Astrocyte (in vitro differentiated cells and primary cell): ENCODE measurements at regions not wholly inside any gene's neighbourhood (a gene's known extent, or its start where the extent isn't known, plus 50 kb on each side); places are given as distances from the start of the nearest gene placed in this dataset.
A peak's percentile ranks its signal among the peaks of the same experiment; 100 is the strongest.

ENCODE experiments used
- DNase-seq: peaks from one replicate; pipeline ENCODE4 v3.0.0-alpha.2; 2010; ENCODE audit warnings: low read depth
- FAIRE-seq: peaks from 2 replicates; lab custom pipeline; 2011; peaks lifted over from hg19 to GRCh38; lab: Jason Lieb, UNC
- H2AFZ ChIP-seq: 2 replicates; pipeline ENCODE4 v1.6.0; 2012; ENCODE audit warnings: low read depth, low read length, inconsistent platforms
- H3K27ac ChIP-seq: 2 replicates; pipeline ENCODE4 v1.5.1; 2011; ENCODE audit warnings: low read depth, low read length, inconsistent platforms
- H3K27me3 ChIP-seq: 2 replicates; pipeline ENCODE4 v1.6.0; 2011; ENCODE audit warnings: low read length, inconsistent platforms; ENCODE audit not compliant: insufficient read depth
- H3K36me3 ChIP-seq: 2 replicates; pipeline ENCODE4 v1.5.1; 2011; ENCODE audit warnings: low read length, inconsistent platforms; ENCODE audit not compliant: insufficient read depth
- H3K4me1 ChIP-seq: 2 replicates; pipeline ENCODE4 v1.5.1; 2011; ENCODE audit warnings: low read length, inconsistent platforms; ENCODE audit not compliant: insufficient read depth
- H3K4me2 ChIP-seq: 2 replicates; pipeline ENCODE4 v1.6.0; 2012; ENCODE audit warnings: low read length, inconsistent platforms
- H3K4me3 ChIP-seq: 2 replicates; pipeline ENCODE4 v1.5.1; 2011; ENCODE audit warnings: low read depth, mild to moderate bottlenecking, low read length, inconsistent platforms; ENCODE audit not compliant: insufficient read depth
- H3K79me2 ChIP-seq: 2 replicates; pipeline ENCODE4 v1.6.0; 2012; ENCODE audit warnings: mild to moderate bottlenecking, low read length, inconsistent platforms; ENCODE audit not compliant: insufficient read depth
- H3K9ac ChIP-seq: 2 replicates; pipeline ENCODE4 v1.6.0; 2012; ENCODE audit warnings: mild to moderate bottlenecking, low read length, inconsistent platforms
- H3K9me3 ChIP-seq: 2 replicates; pipeline ENCODE4 v1.5.1; 2012; ENCODE audit warnings: low read depth, mild to moderate bottlenecking, low read length, inconsistent platforms; ENCODE audit not compliant: insufficient read depth
- H4K20me1 ChIP-seq: 2 replicates; pipeline ENCODE4 v1.6.0; 2012; ENCODE audit warnings: low read length, inconsistent platforms; ENCODE audit not compliant: insufficient read depth
- H3K27ac Mint-ChIP-seq: one replicate; pipeline ENCODE4 v1.8.0; 2021; ENCODE audit warnings: mild to moderate bottlenecking, mixed read lengths; ENCODE audit not compliant: unreplicated experiment
- H3K27me3 Mint-ChIP-seq: one replicate; pipeline ENCODE4 v1.8.0; 2021; ENCODE audit warnings: low read depth, mixed read lengths; ENCODE audit not compliant: unreplicated experiment
- H3K36me3 Mint-ChIP-seq: one replicate; pipeline ENCODE4 v1.8.0; 2021; ENCODE audit warnings: low read depth, mixed read lengths; ENCODE audit not compliant: unreplicated experiment
- H3K4me1 Mint-ChIP-seq: one replicate; pipeline ENCODE4 v1.8.0; 2021; ENCODE audit warnings: low read depth, mixed read lengths; ENCODE audit not compliant: unreplicated experiment
- H3K4me3 Mint-ChIP-seq: one replicate; pipeline ENCODE4 v1.8.0; 2021; ENCODE audit warnings: mild to moderate bottlenecking, moderate library complexity, mixed read lengths; ENCODE audit not compliant: unreplicated experiment
- H3K9me3 Mint-ChIP-seq: one replicate; pipeline ENCODE4 v1.8.0; 2021; ENCODE audit warnings: mild to moderate bottlenecking, mixed read lengths; ENCODE audit not compliant: unreplicated experiment
- EZH2 ChIP-seq: IDR thresholded peaks from 2 replicates; pipeline ENCODE4 v1.6.1; 2012; ENCODE audit warnings: mild to moderate bottlenecking, low read length, inconsistent platforms; ENCODE audit not compliant: insufficient read depth
- TF ChIP-seq, protein P1 (sequence below): IDR thresholded peaks from 2 replicates; pipeline ENCODE4 v1.5.1; 2011; ENCODE audit warnings: low read depth, mild to moderate bottlenecking, inconsistent platforms, low read length, moderate library complexity; ENCODE audit not compliant: insufficient read depth

DNA sequence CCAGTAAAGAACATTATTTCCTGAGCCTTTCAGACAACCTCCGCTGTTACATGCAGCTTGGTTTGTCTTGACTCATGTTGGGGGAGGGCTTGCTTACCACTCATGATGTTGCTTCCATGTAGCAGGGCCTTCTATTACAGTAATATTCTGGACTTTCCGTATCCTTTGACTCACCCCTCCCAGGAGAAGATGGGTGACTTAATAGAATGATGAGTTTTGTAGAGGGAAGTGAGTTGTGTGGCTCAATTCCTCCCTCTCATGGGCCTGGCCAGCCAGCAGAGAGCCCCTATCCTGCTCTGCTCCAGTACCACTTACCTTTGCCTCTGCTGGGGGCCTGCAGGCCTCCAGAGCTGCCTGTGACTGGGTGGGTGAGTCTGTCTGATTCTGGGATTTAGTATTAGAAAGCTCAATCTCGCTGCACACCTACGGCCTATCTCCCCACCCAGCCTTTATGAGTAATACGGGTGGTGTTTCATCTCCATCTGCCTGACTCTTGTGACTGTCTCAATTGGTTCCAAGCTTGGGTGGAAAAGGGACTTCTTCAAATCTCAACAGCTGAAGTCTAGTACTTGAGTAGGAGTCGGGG lies 52.6 kb upstream of the KLF9 start:
- H3K36me3 ChIP-seq = no peaks in the 10 kb centered on the region
- no peaks in the 10 kb centered on the region for H3K36me3 Mint-ChIP-seq
- no peaks in the 10 kb centered on the region for H3K9me3 ChIP-seq
- H3K27ac ChIP-seq = peak overlapping the region; percentile 14
- peak overlapping the region; percentile 24 for H3K4me2 ChIP-seq
- H3K4me1 ChIP-seq = no peaks in the 10 kb centered on the region
- no peak overlapping the region for H3K27ac Mint-ChIP-seq
- no peak overlapping the region for H3K4me3 ChIP-seq
- TF ChIP-seq, protein P1, sequence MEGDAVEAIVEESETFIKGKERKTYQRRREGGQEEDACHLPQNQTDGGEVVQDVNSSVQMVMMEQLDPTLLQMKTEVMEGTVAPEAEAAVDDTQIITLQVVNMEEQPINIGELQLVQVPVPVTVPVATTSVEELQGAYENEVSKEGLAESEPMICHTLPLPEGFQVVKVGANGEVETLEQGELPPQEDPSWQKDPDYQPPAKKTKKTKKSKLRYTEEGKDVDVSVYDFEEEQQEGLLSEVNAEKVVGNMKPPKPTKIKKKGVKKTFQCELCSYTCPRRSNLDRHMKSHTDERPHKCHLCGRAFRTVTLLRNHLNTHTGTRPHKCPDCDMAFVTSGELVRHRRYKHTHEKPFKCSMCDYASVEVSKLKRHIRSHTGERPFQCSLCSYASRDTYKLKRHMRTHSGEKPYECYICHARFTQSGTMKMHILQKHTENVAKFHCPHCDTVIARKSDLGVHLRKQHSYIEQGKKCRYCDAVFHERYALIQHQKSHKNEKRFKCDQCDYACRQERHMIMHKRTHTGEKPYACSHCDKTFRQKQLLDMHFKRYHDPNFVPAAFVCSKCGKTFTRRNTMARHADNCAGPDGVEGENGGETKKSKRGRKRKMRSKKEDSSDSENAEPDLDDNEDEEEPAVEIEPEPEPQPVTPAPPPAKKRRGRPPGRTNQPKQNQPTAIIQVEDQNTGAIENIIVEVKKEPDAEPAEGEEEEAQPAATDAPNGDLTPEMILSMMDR = no peak
- TF ChIP-seq EZH2 = no peak
- H3K79me2 ChIP-seq = no peaks in the 10 kb centered on the region
- no peaks in the 10 kb centered on the region for H3K27me3 ChIP-seq
- no peak overlapping the region for H3K4me3 Mint-ChIP-seq
- peak overlapping the region; percentile 8 for H2AFZ ChIP-seq
- H3K4me1 Mint-ChIP-seq = no peaks in the 10 kb centered on the region
- no peak overlapping the region for H3K9ac ChIP-seq
- FAIRE-seq (no peak), DNase-seq (peak; percentile 76)
- H3K9me3 Mint-ChIP-seq = no peaks in the 10 kb centered on the region
- H4K20me1 ChIP-seq = no peaks in the 10 kb centered on the region
- peaks cover 2% of the 10 kb centered on the region for H3K27me3 Mint-ChIP-seq

DNA sequence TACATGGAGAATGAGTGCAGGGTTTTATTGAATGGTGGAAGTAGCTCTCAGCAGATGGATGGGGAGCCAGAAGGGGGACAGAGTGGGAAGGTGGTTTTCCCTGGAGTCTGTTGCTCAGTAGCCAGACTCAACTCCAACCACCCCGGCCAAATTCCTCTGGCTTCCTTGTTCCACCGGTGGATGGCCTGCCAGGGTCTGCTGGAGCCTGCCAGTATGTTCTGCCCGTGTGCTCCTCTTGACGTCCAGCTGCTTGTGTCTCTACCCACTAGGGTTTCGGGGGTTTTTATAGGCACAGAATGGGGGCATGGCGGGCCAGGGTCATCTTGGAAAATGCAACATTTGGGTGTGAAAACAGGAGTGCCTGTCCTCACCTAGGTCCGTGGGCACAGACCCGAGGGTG lies 51.4 kb upstream of the KLF9 start:
- DNase-seq (no peak), FAIRE-seq (no peak)
- Histone ChIP-seq H3K9ac (no peak overlapping the region), H3K4me1 (no peaks in the 10 kb centered on the region), H3K9me3 (no peaks in the 10 kb centered on the region), H3K36me3 (no peaks in the 10 kb centered on the region), H2AFZ (no peak overlapping the region), H3K4me2 (no peak overlapping the region), H3K4me3 (no peak overlapping the region), H4K20me1 (no peaks in the 10 kb centered on the region), H3K27ac (no peak overlapping the region), H3K79me2 (no peaks in the 10 kb centered on the region), H3K27me3 (no peaks in the 10 kb centered on the region)
- peaks cover 2% of the 10 kb centered on the region for H3K27me3 Mint-ChIP-seq
- no peak overlapping the region for H3K4me3 Mint-ChIP-seq
- TF ChIP-seq, protein P1 = no peak
- TF ChIP-seq EZH2 = no peak
- H3K4me1 Mint-ChIP-seq = no peaks in the 10 kb centered on the region
- no peak overlapping the region for H3K27ac Mint-ChIP-seq
- no peaks in the 10 kb centered on the region for H3K9me3 Mint-ChIP-seq
- no peaks in the 10 kb centered on the region for H3K36me3 Mint-ChIP-seq

DNA sequence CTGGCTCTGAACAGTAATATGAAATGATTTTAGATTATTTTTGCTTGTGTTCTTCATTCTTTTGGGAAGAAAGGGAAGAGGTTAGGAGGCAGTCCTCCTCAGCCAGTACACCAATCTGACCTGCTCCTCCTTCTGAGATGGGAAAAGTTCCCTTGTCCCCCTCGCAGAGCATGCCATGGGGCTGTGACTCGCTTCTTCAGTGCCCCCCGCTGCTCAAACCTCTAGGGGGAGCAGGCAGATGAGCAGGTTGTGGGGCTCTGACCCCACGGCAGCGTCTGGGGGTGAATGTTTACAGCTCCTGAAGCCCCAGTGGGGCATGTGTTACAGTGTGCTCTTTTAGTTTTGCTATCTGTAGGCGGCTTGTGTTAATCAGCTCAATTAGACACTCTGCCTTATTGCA lies 50.9 kb upstream of the KLF9 start:
- no peak for TF ChIP-seq EZH2
- TF ChIP-seq, protein P1 = no peak
- Mint-ChIP-seq H3K4me1 (no peaks in the 10 kb centered on the region), H3K36me3 (no peaks in the 10 kb centered on the region), H3K9me3 (no peaks in the 10 kb centered on the region), H3K27me3 (peaks cover 2% of the 10 kb centered on the region), H3K27ac (no peak overlapping the region), H3K4me3 (no peak overlapping the region)
- H3K36me3 ChIP-seq = no peaks in the 10 kb centered on the region
- no peaks in the 10 kb centered on the region for H3K79me2 ChIP-seq
- no peaks in the 10 kb centered on the region for H4K20me1 ChIP-seq
- H3K9me3 ChIP-seq = no peaks in the 10 kb centered on the region
- no peak overlapping the region for H3K4me3 ChIP-seq
- no peaks in the 10 kb centered on the region for H3K27me3 ChIP-seq
- FAIRE-seq (no peak), DNase-seq (no peak)
- no peaks in the 10 kb centered on the region for H3K4me1 ChIP-seq
- H3K4me2 ChIP-seq = no peak overlapping the region
- no peak overlapping the region for H3K9ac ChIP-seq
- H2AFZ ChIP-seq = no peak overlapping the region
- no peak overlapping the region for H3K27ac ChIP-seq
